ENCODE measurements at regions not wholly inside any gene's neighbourhood (a gene's known extent, or its start where the extent isn't known, plus 50 kb on each side); places are given as distances from the start of the nearest gene placed in this dataset.

- no peak for TF ChIP-seq CTCF (conservative IDR thresholded peaks at IDR 0.05; ENCODE audit: low read depth, low read length)
- no peak for TF ChIP-seq EZH2phosphoT487 (IDR thresholded peaks at IDR 0.05; ENCODE audit: borderline replicate concordance, low read length)
Measured at GRCh38 chr3:21920421-21920861, 169.4 kb upstream of the ZNF385D start.
